HepG2 (cell line): ENCODE measurements at regions not wholly inside any gene's neighbourhood (a gene's known extent, or its start where the extent isn't known, plus 50 kb on each side); places are given as distances from the start of the nearest gene placed in this dataset.

Experiments
- ATAC-seq: fragments of 200-7000 bp; cut with Tn5 transposase; 3 replicates; pipeline ENCODE4 v1.9.1; 2020; ENCODE audit warnings: mild to moderate bottlenecking, moderate library complexity
- BruUV-seq: library from RNA; stranded (reverse); fragments of 400-500 nt; replicated peaks from 2 replicates; lab custom pipeline; 2021; lab: Mats Ljungman, UMichigan
- CTCF ChIA-PET: fragments of 300-600 bp; formaldehyde crosslinking; extraction: SDS; loops from one replicate; lab custom pipeline; 2021; ENCODE audit warnings: low total read pairs, inconsistent platforms, low intra/inter-chr PET ratio; lab: Yijun Ruan, JAX
- POLR2A ChIA-PET: fragments of 350-600 bp; sonication (Branson Sonifier 250); formaldehyde crosslinking; loops from one replicate; lab custom pipeline; 2020; ENCODE audit warnings: antibody characterized with exemption, inconsistent platforms; lab: Yijun Ruan, JAX
- DNase-seq: peaks from one replicate; pipeline ENCODE4 v3.0.0-alpha.2; 2015; ENCODE audit warnings: low spot score
- FAIRE-seq: peaks from 3 replicates; lab custom pipeline; 2011; peaks lifted over from hg19 to GRCh38; lab: Jason Lieb, UNC
- H2AFZ ChIP-seq: one replicate; pipeline ENCODE4 v1.6.1; 2011; ENCODE audit warnings: low read length, inconsistent platforms
- H3K27ac ChIP-seq: fragments of 300-600 bp; 3 replicates; pipeline ENCODE4 v1.8.0; 2011; ENCODE audit warnings: mixed run types, mild to moderate bottlenecking, mixed read lengths, low read length, inconsistent platforms; ENCODE audit not compliant: insufficient read depth; ENCODE audit errors: extremely low read length
- H3K27me3 ChIP-seq, 2 experiments: fragments of 200-600 bp in 1 of 2; 2 replicates in 1 of 2; 3 replicates in 1 of 2; pipeline versions ENCODE4 v1.6.0 to v1.8.0; 2011; ENCODE audit warnings: low read length in 2 of 2, mild to moderate bottlenecking in 2 of 2, moderate library complexity in 2 of 2, inconsistent platforms in 1 of 2; ENCODE audit not compliant: insufficient read depth in 2 of 2, control insufficient read depth in 1 of 2
- H3K36me3 ChIP-seq, 2 experiments: fragments of 200-600 bp in 1 of 2; replicated peaks in 1 of 2; 2 replicates in 1 of 2; 3 replicates in 1 of 2; pipeline versions ENCODE4 v1.5.1 to v1.8.0; 2011; ENCODE audit warnings: low read length in 2 of 2, inconsistent platforms in 1 of 2; ENCODE audit not compliant: insufficient read depth in 2 of 2, control insufficient read depth in 1 of 2
- H3K4me1 ChIP-seq: 2 replicates; pipeline ENCODE4 v1.5.1; 2012; ENCODE audit warnings: low read length, inconsistent platforms; ENCODE audit not compliant: insufficient read depth
- H3K4me2 ChIP-seq: 2 replicates; pipeline ENCODE4 v1.6.0; 2011; ENCODE audit warnings: low read depth, low read length, inconsistent platforms
- H3K4me3 ChIP-seq, 3 experiments: fragments of 200-600 bp in 1 of 3; sonication (generic), shearing (Covaris generic) in 1 of 3; replicated peaks in 1 of 3; 2 replicates each; pipeline ENCODE4 v1.5.1; 2011 to 2016; ENCODE audit warnings: low read length in 3 of 3, inconsistent platforms in 2 of 3, low read depth in 2 of 3, mild to moderate bottlenecking in 2 of 3, control low read depth in 1 of 3, mixed read lengths in 1 of 3; ENCODE audit not compliant: insufficient read depth in 1 of 3
- H3K79me2 ChIP-seq: one replicate; pipeline ENCODE4 v1.6.1; 2011; ENCODE audit warnings: low read length, inconsistent platforms; ENCODE audit not compliant: insufficient read depth
- H3K9ac ChIP-seq: 2 replicates; pipeline ENCODE4 v1.6.0; 2011; ENCODE audit warnings: mild to moderate bottlenecking, low read depth, low read length, inconsistent platforms; ENCODE audit not compliant: insufficient read depth
- H3K9me3 ChIP-seq: 2 replicates; pipeline ENCODE4 v1.5.1; 2012; ENCODE audit warnings: mild to moderate bottlenecking, low read length
- H4K20me1 ChIP-seq: 2 replicates; pipeline ENCODE4 v1.6.0; 2011; ENCODE audit warnings: inconsistent platforms, mild to moderate bottlenecking, low read length, moderate library complexity; ENCODE audit not compliant: insufficient read depth
- AGO2 ChIP-seq: fragments of 200-400 bp; formaldehyde crosslinking; optimal IDR thresholded peaks from 2 replicates; pipeline ENCODE3; 2017; ENCODE audit warnings: mild to moderate bottlenecking, low read depth, low read length, moderate library complexity
- CBFB ChIP-seq: sonication (generic); formaldehyde crosslinking; IDR thresholded peaks from 2 replicates; pipeline ENCODE4 v1.4.0; 2020; ENCODE audit warnings: missing genetic modification reagents
- FOXA1 ChIP-seq, 2 experiments: fragments of 450-650 bp in 1 of 2; sonication (generic) in 1 of 2; formaldehyde crosslinking in 1 of 2; IDR thresholded peaks; 2 replicates each; pipeline versions ENCODE4 v1.4.0 to v1.6.1; 2016 to 2020; ENCODE audit warnings: missing genetic modification reagents in 1 of 2
- GLI4 ChIP-seq: sonication (generic); formaldehyde crosslinking; IDR thresholded peaks from 2 replicates; pipeline ENCODE4 v1.5.1; 2020; ENCODE audit warnings: missing genetic modification reagents, mild to moderate bottlenecking, moderate library complexity, borderline replicate concordance
- LCORL ChIP-seq, 2 experiments: fragments of 450-650 bp in 1 of 2; sonication (generic) in 1 of 2; formaldehyde crosslinking in 1 of 2; IDR thresholded peaks; 2 replicates each; pipeline versions ENCODE4 v1.5.0 to v1.6.1; 2017 to 2020; ENCODE audit warnings: antibody characterized with exemption in 1 of 2, missing genetic modification reagents in 1 of 2
- MLXIP ChIP-seq: sonication (generic); formaldehyde crosslinking; IDR thresholded peaks from 2 replicates; pipeline ENCODE4 v1.9.0; 2021; ENCODE audit warnings: missing genetic modification reagents, borderline replicate concordance
- PTBP1 ChIP-seq: fragments of 200-400 bp; formaldehyde crosslinking; IDR thresholded peaks from 2 replicates; pipeline ENCODE4 v1.6.1; 2018; ENCODE audit warnings: low read length, low read depth; ENCODE audit not compliant: poor library complexity, severe bottlenecking
- RARG ChIP-seq: sonication (generic); formaldehyde crosslinking; IDR thresholded peaks from 2 replicates; pipeline ENCODE4 v1.4.0; 2020; ENCODE audit warnings: low read depth, mild to moderate bottlenecking, missing genetic modification reagents
- RBFOX2 ChIP-seq: fragments of 200-400 bp; formaldehyde crosslinking; IDR thresholded peaks from 2 replicates; pipeline ENCODE4 v1.6.1; 2017; ENCODE audit warnings: low read depth, mild to moderate bottlenecking, low read length
- XRCC5 ChIP-seq: fragments of 200-400 bp; formaldehyde crosslinking; optimal IDR thresholded peaks from 2 replicates; pipeline ENCODE3; 2017; ENCODE audit warnings: mild to moderate bottlenecking, low read length
- ZNF276 ChIP-seq: sonication (generic); formaldehyde crosslinking; IDR thresholded peaks from 2 replicates; pipeline ENCODE4 v1.4.0; 2020; ENCODE audit warnings: mild to moderate bottlenecking, low read depth, missing genetic modification reagents
- ZNF329 ChIP-seq: sonication (generic); formaldehyde crosslinking; IDR thresholded peaks from 2 replicates; pipeline ENCODE4 v1.9.0; 2021; ENCODE audit warnings: low read depth, mild to moderate bottlenecking, missing genetic modification reagents
- ZNF34 ChIP-seq: sonication (generic); formaldehyde crosslinking; IDR thresholded peaks from 2 replicates; pipeline ENCODE4 v1.4.0; 2020; ENCODE audit warnings: mild to moderate bottlenecking, missing genetic modification reagents, borderline replicate concordance
- ZNF574 ChIP-seq: sonication (generic); formaldehyde crosslinking; IDR thresholded peaks from 2 replicates; pipeline ENCODE4 v1.4.0; 2020; ENCODE audit warnings: missing genetic modification reagents
- ZNF616 ChIP-seq: sonication (generic); formaldehyde crosslinking; IDR thresholded peaks from 2 replicates; pipeline ENCODE4 v1.5.0; 2020; ENCODE audit warnings: low read depth, mild to moderate bottlenecking, missing genetic modification reagents
- in situ Hi-C: cut with HindIII; loops from 2 replicates; pipeline ENCODE4 v1.10.0; 2017; ENCODE audit warnings: low pct_unique_long_range_greater_than_20kb; ENCODE audit not compliant: extremely low pct_ligation_motif_present
- intact Hi-C: fragments of 100-400 bp; cut with micrococcal nuclease; formaldehyde crosslinking; loops from one replicate; pipeline ENCODE4 v1.10.0; 2022; ENCODE audit not compliant: unreplicated experiment

GRCh38 chr3:152213203-152213602 lies 55.5 kb upstream of the MBNL1 start:
- Histone ChIP-seq H3K4me1 (no peaks in the 10 kb centered on the region), H3K79me2 (no peaks in the 10 kb centered on the region), H3K9ac (no peak overlapping the region), H2AFZ (no peak overlapping the region), H3K27ac (no peak overlapping the region), H3K36me3 (no peaks in the 10 kb centered on the region), H3K27me3 (peaks cover 0 to 12% of the 10 kb centered on the region in 2 experiments; a peak in 1 of 5 replicates), H3K9me3 (no peaks in the 10 kb centered on the region), H3K4me2 (no peak overlapping the region), H3K4me3 (no peak overlapping the region), H4K20me1 (no peaks in the 10 kb centered on the region)
- ChIA-PET CTCF (no interaction called here), POLR2A (no interaction called here)
- no peak for FAIRE-seq
- intact Hi-C loops (no loop called here), in situ Hi-C loops (no loop called here)
- no peak for ATAC-seq
- BruUV-seq, result no TSS peak
- TF ChIP-seq FOXA1 (IDR thresholded peaks at IDR 0.05) (no peak), FOXA1 (CRISPR knock-in tag; IDR thresholded peaks at IDR 0.05) (no peak), AGO2 (no peak), LCORL (IDR thresholded peaks at IDR 0.05) (no peak), LCORL (CRISPR knock-in tag; IDR thresholded peaks at IDR 0.05) (no peak), ZNF616 (CRISPR knock-in tag) (no peak), RARG (CRISPR knock-in tag) (no peak), CBFB (CRISPR knock-in tag) (no peak), GLI4 (CRISPR knock-in tag) (no peak), PTBP1 (no peak), ZNF34 (CRISPR knock-in tag) (no peak), ZNF276 (CRISPR knock-in tag) (no peak), MLXIP (CRISPR knock-in tag) (no peak), XRCC5 (no peak), ZNF574 (CRISPR knock-in tag) (no peak), RBFOX2 (no peak), ZNF329 (CRISPR knock-in tag) (no peak)
- DNase-seq, result no peak
